Stimulated activated CD4-positive, alpha-beta T cell treated with anti-CD3 and anti-CD28 coated beads, Interleukin-1b, Interleukin-23, amount 100 ng/mL, for 24 hours (primary cell): ENCODE measurements at regions not wholly inside any gene's neighbourhood (a gene's known extent, or its start where the extent isn't known, plus 50 kb on each side); places are given as distances from the start of the nearest gene placed in this dataset.

Source experiments
- DNase-seq, 4 experiments: peaks; one replicate each; pipeline ENCODE4 v3.0.0-alpha.2; 2020; ENCODE audit warnings: low read depth in 4 of 4, low spot score in 1 of 4

DNA sequence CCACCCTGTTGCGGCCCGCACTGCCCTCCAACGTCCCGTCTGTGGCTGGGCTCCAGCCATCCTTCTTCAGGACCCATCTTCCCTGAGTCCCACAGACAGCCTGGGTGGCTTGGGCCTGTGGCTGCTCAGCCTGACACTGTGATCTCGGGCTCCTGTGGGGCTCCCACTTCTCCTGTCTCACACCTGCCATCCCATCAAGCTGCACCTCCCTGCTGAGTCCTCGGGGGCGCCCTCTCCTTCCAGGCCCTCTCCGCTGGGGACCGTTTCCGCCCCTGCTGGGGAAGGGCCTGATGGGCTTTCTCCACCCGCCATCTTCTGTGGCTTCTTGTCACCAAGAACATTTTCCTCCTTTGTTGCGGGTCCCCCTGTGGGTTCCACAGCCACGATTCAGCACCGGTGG is 173.8 kb upstream of the PPP2R2D start:
- DNase-seq, result no peak

DNA sequence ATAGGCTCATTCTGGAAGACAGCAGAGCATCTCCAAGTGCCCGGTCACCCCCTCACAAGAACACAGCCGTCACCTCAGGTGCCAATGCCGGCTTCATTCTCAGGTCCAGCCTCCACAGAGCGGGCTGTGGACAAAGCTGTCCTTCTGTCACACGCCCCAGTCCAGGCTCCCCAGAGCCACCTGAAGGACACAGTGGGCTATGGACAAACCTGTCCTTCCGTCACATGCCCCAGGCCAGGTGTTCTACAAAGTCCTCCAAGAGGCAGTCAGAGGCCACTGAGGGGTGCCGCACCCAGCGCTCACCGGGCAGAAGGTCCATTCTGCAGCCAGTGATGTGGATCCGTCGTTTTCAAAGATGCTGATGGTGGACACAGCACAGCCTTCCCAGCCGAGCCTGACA is 173.2 kb upstream of the PPP2R2D start:
- no peak for DNase-seq

DNA sequence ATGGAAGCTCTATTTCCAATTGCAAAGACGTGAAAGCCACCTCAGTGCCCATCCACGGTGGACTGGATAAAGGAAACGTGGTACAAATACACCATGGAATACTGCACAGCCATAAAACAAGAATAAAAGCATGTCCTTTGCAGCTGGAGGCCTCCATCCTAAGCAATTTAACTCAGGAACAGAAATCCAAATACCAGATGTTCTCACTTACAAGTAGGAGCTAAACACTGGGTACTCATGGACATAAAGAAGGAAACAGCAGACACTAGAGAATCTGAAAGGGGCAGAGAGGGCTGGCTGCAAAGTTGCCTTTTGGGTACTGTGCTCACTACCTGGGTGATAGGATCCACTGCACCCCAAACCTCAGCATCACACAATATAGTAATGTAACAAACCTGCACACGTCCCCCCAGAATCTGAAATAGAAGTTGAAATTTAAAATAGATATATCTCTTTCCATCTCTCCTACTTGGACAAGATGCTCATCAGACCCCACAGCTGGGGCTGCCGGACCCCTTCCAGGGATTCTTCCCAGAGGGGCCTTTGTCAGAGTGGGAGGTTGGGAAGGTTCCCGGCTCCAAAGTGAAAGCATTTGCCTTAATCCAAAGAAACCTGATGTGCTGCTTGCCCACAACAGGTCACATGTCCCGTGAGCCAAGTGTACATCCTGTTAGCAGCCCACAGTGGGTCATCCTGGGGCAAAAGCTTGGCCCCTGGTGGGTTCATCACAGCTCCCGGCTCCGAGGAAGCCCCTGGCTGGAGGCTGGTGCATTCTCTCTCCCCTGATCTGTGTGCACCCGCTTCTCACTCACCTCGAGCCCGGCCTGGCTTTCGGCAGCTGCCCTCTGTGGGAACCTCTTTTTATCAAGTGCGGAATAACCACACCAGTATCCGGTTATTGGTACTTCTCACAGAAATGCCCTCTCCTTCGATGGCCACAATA is 172.3 kb upstream of the PPP2R2D start:
- no peak for DNase-seq

DNA sequence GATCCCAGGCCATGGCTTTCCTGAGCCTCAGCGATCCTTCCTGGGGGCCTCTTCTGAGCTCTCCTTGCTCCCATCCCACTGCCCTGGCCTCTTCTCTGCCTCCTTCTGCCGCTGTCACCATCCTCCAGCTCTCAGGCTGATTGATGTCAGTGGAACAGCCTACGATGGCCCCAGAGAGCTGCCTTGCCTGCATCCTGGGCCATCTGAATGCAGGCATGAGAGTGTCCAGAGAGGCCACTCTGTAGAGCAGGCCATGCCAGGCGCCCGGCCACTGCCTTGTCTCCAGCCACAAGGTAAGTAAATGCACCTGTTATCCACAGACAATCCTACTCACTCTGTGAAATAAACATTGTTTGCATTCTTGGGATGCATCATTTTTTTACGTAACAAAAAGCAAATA is 171.4 kb upstream of the PPP2R2D start:
- no peak for DNase-seq

DNA sequence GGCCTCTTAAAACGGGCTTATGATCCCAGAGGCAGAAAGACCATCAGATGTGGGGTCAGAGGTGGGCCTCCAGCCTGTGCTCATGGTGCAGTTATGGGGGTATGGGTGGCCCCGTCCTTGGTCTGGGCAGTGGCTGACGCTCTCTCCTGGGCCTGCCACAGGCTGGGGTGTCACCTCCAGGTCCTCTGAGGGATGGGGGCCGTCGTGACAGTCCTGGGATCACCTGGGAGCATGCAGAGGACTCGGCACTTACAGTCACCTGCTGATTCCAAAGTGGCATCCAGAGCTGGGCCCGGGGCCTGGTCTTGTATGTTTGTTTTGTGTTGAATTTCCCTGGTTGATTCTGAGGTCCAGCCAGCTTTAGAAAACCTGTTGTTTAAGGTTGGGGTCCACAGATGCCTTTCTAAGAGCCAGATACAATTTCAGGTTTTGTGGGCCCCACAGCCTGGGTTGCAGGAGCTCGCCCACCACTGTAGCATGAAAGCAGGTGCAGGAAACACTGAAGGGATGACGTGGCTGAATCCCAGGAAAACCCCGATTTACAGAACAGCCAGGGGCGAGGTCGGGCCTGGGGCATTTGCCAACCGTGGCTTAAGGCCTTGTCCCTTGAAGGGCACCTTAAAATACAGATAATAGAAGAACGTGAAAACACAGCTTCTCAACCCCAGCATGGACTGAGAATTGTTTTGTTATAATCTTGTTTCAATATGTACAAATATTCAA is 170.7 kb upstream of the PPP2R2D start:
- DNase-seq, result no peak

DNA sequence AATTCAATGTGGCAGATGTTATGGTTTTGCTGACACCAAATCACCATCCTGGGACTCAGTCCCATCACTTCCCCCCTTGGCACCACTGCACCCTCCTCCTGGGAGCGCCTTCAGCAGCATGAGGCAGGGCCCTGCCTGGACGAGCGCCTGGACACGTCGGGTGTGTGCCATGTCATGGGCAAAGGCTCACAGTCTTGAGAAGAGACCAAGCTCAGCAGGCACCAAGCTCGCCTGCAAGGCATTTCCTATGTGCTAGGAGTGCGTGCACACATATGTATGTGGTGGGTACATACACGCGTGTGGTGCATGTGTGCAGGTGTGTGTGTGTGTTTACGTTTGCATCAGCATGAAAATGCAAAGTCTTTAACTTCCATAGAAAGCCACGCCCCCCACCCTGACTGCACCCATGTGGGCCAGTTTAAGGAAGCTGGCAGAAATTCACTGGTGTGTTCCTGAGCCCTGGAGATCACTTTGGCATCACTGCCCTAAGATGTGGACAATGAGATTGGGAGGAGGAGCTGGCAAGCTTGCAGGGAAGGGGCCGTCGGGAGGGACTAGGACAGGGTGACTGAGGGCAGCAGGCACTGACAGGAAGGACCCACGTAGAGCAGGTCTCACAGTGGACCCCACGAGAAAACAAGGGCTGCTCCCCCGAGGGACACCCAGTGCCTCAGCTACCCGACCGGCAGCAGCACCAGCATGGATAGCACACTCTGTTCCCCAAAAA is 169.9 kb upstream of the PPP2R2D start:
- DNase-seq, result no peak

DNA sequence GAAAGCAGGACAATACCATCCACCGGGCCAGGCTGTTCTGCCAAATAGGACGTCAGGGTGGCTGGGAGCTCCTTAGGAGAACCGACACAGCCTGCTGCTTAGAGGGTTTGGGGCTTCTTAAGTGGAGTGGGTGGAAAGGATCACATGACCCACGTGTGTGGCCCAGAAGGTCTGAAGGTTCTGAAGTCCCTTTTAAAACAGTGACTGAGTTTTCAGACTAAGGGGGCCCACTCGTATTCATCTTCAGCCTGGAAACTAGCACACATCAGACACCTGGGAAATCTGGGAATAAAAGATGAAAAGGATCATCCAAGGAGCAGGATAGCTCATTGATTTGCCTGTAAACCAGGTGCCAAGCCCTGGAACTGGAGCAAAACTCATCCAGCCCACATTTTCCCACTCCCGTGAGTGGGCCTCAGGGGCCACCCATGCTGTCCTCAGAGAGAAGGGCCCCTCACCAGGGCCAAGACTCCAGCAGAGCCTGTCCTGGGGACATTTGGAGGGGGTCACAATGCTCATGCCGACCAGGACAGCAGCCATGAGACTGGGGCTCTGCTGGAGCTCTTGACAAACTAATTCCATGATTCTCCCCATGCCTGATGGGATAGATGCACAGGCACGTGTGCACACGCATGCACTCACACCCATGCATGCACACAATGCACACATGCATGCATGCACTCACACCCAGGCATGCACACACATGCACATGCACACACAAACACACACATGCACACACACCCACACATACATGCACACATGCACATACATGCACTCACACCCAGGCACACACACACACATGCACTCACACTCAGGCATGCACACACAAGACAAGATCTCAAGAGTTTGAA is 168.8 kb upstream of the PPP2R2D start:
- no peak for DNase-seq

DNA sequence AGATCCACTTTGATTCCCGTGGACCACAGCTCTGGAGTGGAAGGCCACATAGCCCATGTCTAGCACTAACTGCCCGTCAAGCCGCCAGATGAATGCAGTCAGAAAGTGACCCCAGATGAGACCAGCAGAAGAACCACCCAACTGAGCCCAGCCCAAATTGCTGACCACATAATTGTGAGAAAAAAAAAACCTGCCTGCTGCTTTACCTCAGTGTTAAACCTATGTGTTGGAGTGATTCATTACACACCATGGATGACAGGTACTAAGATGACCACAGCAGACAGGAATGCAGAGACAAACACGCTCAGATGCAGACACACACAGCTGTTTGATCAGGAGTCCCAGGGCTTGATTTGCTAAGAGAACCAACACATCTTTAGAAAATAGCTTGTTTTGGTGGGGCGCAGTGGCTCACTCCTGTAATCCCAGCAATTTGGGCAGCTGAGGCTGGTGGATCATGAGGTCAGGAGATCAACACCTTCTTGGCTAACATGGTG is 168.1 kb upstream of the PPP2R2D start:
- no peak for DNase-seq

DNA sequence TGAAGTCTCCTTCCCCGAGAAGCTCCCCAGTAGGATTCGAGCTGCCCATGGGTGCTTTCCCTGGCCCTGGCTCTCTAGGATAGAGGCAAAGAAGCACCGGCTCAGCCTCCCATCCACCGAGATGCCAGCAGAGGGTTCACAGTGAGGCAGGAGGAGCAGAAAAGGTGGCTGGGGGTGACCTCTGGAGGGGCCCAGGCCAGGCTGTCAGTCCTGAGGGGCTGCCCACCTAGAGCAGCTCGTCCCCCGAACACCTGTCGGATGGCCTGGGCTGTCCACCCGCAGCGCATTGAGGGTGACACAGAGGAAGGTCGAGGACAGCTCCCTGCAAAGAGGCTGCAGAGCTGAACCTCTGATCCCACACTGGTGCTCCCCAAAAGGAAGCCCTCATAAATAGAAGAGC is 167.2 kb upstream of the PPP2R2D start:
- DNase-seq, result no peak

DNA sequence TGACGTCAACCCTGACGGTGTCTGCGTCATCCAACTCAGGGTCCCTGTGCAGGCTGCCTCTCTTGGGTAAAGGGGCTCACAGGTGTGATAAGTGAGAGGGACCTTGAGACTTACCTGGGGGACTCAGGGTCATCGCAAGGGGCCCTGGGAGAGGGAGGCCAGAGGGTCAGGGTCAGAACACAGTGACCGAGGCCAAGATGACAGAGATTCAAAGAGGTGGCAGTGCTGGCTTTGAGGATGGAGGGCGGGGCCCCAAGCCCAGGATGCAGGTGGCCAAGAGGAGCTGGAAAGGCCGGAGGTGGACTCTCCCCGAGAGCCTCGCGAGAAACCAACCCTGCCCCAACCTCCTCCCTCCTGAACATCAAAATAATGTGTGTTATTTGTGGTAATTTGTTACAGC is 165.2 kb upstream of the PPP2R2D start:
- no peak for DNase-seq

DNA sequence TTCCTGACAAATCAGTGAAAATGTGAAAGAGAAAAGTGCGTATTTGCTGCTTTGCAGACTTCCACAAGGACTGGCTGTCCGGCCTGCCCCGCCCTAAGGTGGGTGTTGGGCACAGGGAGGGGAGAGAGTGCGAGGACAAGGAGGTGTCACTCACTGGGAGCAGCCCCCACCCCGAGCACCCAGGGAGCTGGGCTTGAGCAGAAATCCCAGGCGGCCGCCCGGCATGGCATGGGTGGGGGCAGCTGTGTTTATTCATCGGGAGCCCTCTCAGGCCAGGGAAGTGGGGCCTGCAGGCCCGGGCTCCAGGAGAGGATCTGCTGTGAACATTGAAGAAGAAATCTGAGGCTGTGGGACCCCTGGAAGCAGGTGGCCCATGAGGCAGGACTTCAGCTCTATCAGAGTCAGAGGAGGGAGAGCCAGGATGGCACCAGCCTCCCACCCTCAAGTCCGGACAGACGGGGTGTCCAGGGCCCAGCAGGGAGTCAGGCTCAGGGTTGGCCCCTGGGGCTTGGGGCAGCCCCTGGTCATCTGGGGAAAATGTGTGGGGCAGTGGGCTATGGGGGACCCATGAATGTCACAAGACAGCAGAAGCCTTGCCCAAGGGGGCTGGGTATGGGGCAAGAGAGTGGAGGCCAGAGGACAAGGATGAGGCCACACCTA is 164.4 kb upstream of the PPP2R2D start:
- no peak for DNase-seq

DNA sequence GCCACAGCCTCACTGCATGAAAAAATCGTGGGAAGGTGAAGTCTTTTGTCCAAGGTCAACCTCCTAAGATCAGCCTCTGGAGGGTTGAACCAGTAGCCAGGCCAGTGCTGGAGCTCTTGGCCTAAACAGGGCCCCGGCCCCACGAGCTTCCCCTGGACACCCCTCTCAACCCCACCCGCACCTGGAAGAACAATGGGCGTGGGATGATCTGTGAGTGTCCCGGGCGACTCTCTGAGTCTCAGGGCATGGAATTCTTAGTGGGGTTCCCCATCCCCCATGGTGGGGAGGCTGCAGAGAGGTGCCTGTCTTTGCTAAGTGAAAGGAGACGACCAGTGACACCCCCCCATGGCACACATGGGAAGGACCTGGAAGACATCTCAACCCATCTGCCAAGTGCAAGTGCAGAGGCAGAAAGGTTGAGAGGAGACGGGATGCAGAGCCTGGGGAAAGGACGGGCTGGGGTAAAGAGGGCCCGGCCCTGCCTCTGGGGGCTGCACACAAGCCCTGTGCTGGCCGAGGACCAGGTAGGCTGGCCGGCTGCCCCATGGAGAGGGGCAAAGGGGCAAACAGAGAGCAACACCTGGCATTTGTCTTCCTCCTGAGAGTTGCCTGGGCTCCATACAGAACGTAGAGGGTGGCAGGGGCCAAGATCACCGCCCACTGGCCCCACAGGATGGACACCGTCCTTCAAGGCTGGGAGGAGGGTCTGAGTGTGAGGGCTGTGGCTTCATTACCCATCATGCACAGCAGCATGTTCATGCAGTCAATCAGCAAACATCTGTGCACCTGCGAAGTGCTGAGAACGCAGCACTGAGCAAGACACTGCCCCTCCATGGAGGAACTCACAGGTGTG is 163.0 kb upstream of the PPP2R2D start:
- DNase-seq, result no peak

DNA sequence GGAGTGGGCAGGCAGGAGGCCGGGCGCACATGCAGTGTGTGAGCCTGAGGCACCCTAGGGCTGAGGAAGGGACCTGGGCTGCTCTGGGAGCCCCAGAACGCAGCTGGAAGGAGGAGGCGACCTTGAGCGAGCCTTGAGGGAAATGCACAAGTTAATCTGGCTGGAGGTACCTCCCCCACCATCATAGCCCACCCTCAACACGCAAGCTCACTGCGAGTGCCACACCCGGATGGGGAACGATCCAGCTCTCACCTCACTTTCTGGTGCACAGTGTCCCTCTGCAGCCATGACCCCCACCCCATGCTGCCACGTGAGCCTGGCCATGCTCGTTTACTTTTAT is 162.4 kb upstream of the PPP2R2D start:
- no peak for DNase-seq

DNA sequence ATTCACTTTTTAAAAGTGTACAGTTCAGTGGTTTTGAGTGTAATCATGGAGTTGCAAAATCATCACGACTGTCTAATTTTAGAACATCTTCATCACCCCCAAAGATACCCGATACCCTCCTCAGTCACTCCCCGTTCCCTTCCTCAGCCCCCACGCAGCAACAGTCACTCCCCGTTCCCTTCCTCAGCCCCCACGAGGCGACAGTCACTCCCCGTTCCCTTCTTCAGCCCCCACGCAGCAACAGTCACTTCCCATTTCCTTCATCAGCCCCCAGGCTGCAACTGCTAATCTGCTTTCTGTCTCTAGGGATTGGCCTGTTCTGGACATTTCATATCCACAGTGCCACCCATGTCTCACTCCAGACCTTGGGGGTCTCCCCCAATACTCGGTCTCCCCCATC is 161.6 kb upstream of the PPP2R2D start:
- DNase-seq, result no peak

DNA sequence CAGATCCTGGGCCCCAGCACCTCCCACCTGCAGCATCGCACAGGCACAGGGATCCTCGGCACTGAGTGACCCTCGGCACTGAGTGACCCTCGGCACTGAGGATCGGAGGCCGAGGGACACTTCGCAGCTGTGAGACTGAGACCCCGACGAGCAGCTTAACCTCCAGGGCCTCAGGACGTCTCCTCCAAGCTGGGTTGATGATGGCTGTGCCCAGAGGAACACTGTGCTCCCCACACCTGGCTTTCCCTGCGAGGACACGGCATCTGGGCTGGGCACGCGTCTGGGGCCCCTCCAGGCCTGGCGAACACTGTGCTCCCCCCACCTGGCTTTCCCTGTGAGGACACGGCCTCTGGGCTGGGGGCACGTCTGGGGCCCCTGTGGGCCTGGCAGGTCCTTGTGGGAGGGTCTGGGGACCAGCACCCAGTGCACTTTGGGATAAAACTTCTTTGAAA is 158.3 kb upstream of the PPP2R2D start:
- DNase-seq, result no peak

DNA sequence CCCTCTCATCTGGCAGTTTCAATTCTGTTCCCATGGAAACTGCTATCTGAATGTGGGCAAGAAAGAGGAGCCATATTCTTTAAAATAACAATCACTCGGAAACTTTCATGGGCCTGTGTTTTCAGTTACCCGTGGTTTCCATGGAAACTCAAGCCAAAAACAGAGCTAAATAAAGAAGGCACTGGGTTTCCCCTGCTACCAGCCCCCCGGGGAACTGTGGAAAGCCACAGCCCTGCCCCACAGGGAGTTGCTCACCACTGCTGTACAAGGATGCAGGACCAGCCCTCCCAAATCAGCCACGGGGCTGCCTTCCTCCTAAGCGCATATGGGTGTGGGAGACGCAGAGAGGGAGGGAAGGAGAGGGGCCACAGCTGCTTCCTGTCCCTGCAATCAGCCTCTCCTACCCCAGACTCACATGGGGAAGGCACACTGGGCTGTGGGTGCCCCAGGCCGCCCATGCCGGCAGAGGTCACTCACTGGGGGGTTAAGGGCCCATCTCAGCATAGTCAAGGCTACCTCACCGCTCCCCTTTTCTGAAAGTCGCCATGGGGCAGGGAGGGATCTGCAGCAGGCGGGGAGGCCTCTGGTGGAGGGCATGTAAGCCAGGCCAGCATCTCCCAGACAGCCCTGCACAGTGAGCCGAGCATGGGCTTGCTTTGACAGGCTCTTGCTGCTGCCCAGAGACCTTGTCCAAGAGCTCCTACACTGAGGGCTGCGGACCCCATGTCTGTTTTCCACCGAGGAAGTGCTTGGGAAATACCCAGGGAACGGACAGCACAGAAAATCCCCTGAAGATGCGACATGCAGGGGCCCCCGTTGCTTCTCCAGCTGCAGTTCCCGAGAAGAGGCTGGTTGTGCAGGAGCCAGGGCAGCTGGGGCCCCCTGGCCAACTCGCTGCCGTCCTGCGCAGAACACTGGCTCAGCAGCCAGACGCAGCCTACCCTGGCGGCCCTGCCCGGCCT is 157.3 kb upstream of the PPP2R2D start:
- DNase-seq, result no peak

DNA sequence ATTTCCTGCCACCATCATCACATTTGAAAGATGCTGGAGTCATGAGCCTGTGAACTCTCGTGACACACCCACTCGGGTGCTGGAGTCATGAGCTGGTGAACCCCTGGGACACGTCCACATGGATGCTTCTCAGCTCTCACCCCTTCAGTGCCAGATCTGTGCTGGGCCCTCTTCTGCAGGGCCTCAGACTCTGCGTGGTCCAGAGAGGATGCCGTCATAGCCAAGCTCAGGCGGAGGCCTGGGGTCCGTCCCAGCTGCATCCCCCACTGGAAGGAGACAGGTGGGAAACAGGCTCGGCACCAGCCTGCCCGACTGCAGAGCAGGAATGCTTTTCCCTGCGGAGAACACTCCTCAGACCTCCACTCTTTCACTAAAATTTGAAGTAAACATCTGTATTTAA is 156.5 kb upstream of the PPP2R2D start:
- DNase-seq, result no peak

DNA sequence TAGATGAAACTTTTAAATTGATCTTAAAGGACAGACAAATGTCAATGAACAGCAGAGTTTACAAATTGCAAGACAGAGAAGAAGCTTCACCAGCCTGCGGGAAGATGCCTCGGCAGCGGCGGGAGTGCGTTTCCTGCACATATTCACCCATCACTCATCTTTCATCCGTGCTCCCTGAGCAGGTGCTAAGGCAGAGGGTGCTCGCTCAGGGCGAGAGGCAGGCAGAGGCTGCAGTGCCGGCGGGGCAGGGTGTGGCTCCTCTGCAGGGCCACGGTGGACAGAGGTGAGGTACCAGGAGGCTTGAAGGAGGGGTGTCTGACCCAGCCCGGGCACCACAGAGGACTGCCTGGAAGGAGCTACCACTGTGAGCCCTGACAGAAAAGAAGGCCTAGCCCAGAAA is 155.2 kb upstream of the PPP2R2D start:
- DNase-seq, result no peak
